ENCODE measurements at regions not wholly inside any gene's neighbourhood (a gene's known extent, or its start where the extent isn't known, plus 50 kb on each side); places are given as distances from the start of the nearest gene placed in this dataset.

- TF ChIP-seq USF2 (IDR thresholded peaks at IDR 0.05; ENCODE audit: low read length): no peak
- no peak for TF ChIP-seq EZH2 (IDR thresholded peaks at IDR 0.05; ENCODE audit: low read depth, low read length, severe bottlenecking)
- TF ChIP-seq POLR2A (IDR thresholded peaks at IDR 0.05; ENCODE audit: control extremely low read depth in 1 of 2, low read depth in 2 of 2, low read length in 2 of 2): no peak
- no peak for TF ChIP-seq CTCF (IDR thresholded peaks at IDR 0.05; ENCODE audit: control extremely low read depth in 1 of 3, insufficient read depth in 1 of 3, low read depth in 1 of 3, low read length in 3 of 3)
- TF ChIP-seq MAX (IDR thresholded peaks at IDR 0.05): no peak
- TF ChIP-seq TAF1 (IDR thresholded peaks at IDR 0.05; ENCODE audit: low read depth, low read length): no peak
Observed at GRCh38 chr22:22079404-22080148, 97.0 kb upstream of the TOP3B start.
